T-cell (primary cell): ENCODE measurements at regions not wholly inside any gene's neighbourhood (a gene's known extent, or its start where the extent isn't known, plus 50 kb on each side); places are given as distances from the start of the nearest gene placed in this dataset.
"Not testable (repeated sequence)": the region's sequence is repeated elsewhere in the genome, so short reads cannot be mapped to it uniquely, and the experiment has no call there.

ENCODE experiments used
- ATAC-seq, 4 experiments: fragments of 200-7000 bp in 3 of 4; fragments of 150-1000 bp in 1 of 4; cut with Tn5 transposase; replicated peaks in 1 of 4; 1 replicate in 3 of 4; 2 replicates in 1 of 4; pipeline ENCODE4 v1.10.0; 2021; ENCODE audit warnings: moderate library complexity in 3 of 4, mild to moderate bottlenecking in 2 of 4, moderate number of reproducible peaks in 1 of 4
- CTCF ChIA-PET, 2 donors: fragments of 300-600 bp; sonication (Branson Sonifier 250); formaldehyde crosslinking; loops; one replicate each; lab custom pipeline; 2022; ENCODE audit warnings: antibody characterized with exemption in 2 of 2; lab: Charles Lee
- POLR2A ChIA-PET, 2 donors: fragments of 300-600 bp; sonication (Branson Sonifier 250); formaldehyde crosslinking; loops; one replicate each; lab custom pipeline; 2022; ENCODE audit warnings: antibody characterized with exemption in 2 of 2; lab: Charles Lee
- DNase-seq, 35 experiments: peaks; one replicate each; pipeline versions ENCODE4 v3.0.0 to v3.0.0-alpha.2; 2013 to 2023
- H3K27ac ChIP-seq: one replicate; pipeline ENCODE4 v1.5.1; 2013; ENCODE audit warnings: low read length
- H3K27me3 ChIP-seq, 2 experiments: replicated peaks in 1 of 2; 1 replicate in 1 of 2; 2 replicates in 1 of 2; pipeline versions ENCODE4 v1.6.1 to v1.7.0; 2013; ENCODE audit warnings: low read length in 1 of 2, mixed read lengths in 1 of 2; ENCODE audit not compliant: control insufficient read depth in 2 of 2, insufficient read depth in 2 of 2; ENCODE audit errors: extremely low read depth in 1 of 2
- H3K36me3 ChIP-seq, 2 donors: 1 replicate in 1 of 2; 2 replicates in 1 of 2; pipeline versions ENCODE4 v1.6.1 to v1.7.0; 2013; ENCODE audit warnings: low read length in 1 of 2; ENCODE audit not compliant: control insufficient read depth in 2 of 2, insufficient read depth in 1 of 2; ENCODE audit errors: extremely low read depth in 1 of 2
- H3K4me1 ChIP-seq, 2 experiments: 1 replicate in 1 of 2; 2 replicates in 1 of 2; pipeline versions ENCODE4 v1.6.1 to v1.7.0; 2013; ENCODE audit warnings: low read length in 2 of 2, mixed read lengths in 1 of 2; ENCODE audit not compliant: insufficient read depth in 2 of 2, control insufficient read depth in 1 of 2; ENCODE audit errors: extremely low read depth in 1 of 2
- H3K4me3 ChIP-seq, 2 donors: 1 replicate in 1 of 2; 2 replicates in 1 of 2; pipeline versions ENCODE4 v1.5.1 to v1.7.0; 2013; ENCODE audit warnings: mild to moderate bottlenecking in 2 of 2, low read length in 1 of 2, moderate library complexity in 1 of 2; ENCODE audit not compliant: control insufficient read depth in 1 of 2; ENCODE audit errors: extremely low read depth in 1 of 2
- H3K9me3 ChIP-seq: 2 replicates; pipeline ENCODE4 v1.7.0; 2013
- H3K27ac Mint-ChIP-seq, 2 donors: one replicate each; pipeline ENCODE4 v1.8.0; 2020 to 2021; ENCODE audit warnings: mild to moderate bottlenecking in 2 of 2, mixed read lengths in 2 of 2
- H3K27me3 Mint-ChIP-seq, 2 donors: one replicate each; pipeline ENCODE4 v1.8.0; 2021 to 2022; ENCODE audit warnings: mixed read lengths in 2 of 2
- H3K36me3 Mint-ChIP-seq: one replicate; pipeline ENCODE4 v1.8.0; 2021; ENCODE audit warnings: mixed read lengths
- H3K4me1 Mint-ChIP-seq, 3 donors: one replicate each; pipeline ENCODE4 v1.8.0; 2020 to 2022; ENCODE audit warnings: mixed read lengths in 3 of 3, mild to moderate bottlenecking in 1 of 3
- H3K4me3 Mint-ChIP-seq, 3 donors: one replicate each; pipeline ENCODE4 v1.8.0; 2020 to 2022; ENCODE audit warnings: mild to moderate bottlenecking in 3 of 3, mixed read lengths in 3 of 3, moderate library complexity in 3 of 3
- H3K9me3 Mint-ChIP-seq, 3 donors: one replicate each; pipeline ENCODE4 v1.8.0; 2020 to 2022; ENCODE audit warnings: mixed read lengths in 3 of 3
- WGBS: methylation state at CpG from one replicate; pipeline ENCODE4 v1.1.5; 2013; ENCODE audit warnings: missing lambda C conversion rate; ENCODE audit not compliant: insufficient coverage; 5-methylcytosine and 5-hydroxymethylcytosine counted together

GRCh38 chr14:105989566-105990302 is 463.4 kb downstream of the TMEM121 start:
- DNase-seq (no peak), ATAC-seq (peak in 2 of 4 experiments; percentile 65 to 68)
- ChIA-PET POLR2A (no interaction called here), CTCF (no interaction called here)
- no peak overlapping the region for H3K4me3 Mint-ChIP-seq
- peak overlapping the region; percentile 39 to 77 for H3K27ac Mint-ChIP-seq
- H3K9me3 Mint-ChIP-seq, result no peaks in the 10 kb centered on the region
- Histone ChIP-seq H3K36me3 (no peaks in the 10 kb centered on the region), H3K4me1 (peaks cover 17 to 48% of the 10 kb centered on the region in 2 experiments), H3K9me3 (no peaks in the 10 kb centered on the region), H3K4me3 (no peak overlapping the region), H3K27ac (no peak overlapping the region), H3K27me3 (no peaks in the 10 kb centered on the region)
- peaks cover 57 to 66% (median 57%) of the 10 kb centered on the region in 3 donors for H3K4me1 Mint-ChIP-seq
- H3K27me3 Mint-ChIP-seq, result no peaks in the 10 kb centered on the region
- H3K36me3 Mint-ChIP-seq, result no peaks in the 10 kb centered on the region
- 57% methylated on average over 1 of the region's 2 CpGs for WGBS

GRCh38 chr14:105991677-105992076 is 465.3 kb downstream of the TMEM121 start:
- H3K36me3 Mint-ChIP-seq, H3K9me3 ChIP-seq, DNase-seq, H3K27me3 ChIP-seq, ATAC-seq, H3K27ac Mint-ChIP-seq, H3K27ac ChIP-seq, CTCF ChIA-PET, H3K9me3 Mint-ChIP-seq, H3K4me3 Mint-ChIP-seq, H3K27me3 Mint-ChIP-seq, H3K36me3 ChIP-seq, H3K4me3 ChIP-seq: not testable (repeated sequence)
- 78% methylated on average over 5 of the region's 5 CpGs for WGBS
- H3K4me1 Mint-ChIP-seq, result peaks cover 46 to 61% (median 54%) of the 10 kb centered on the region in 3 donors
- POLR2A ChIA-PET, result interaction anchor here in 1 of 2 donors (0.6 kb wide), 1 partner anchor 33 kb away, joined by 8 read pairs; no protein-coding TSS in a partner anchor
- peaks cover 16 to 31% of the 10 kb centered on the region in 2 experiments for H3K4me1 ChIP-seq

GRCh38 chr14:105993814-105994213 is 467.4 kb downstream of the TMEM121 start:
- Histone ChIP-seq H3K27me3 (no peaks in the 10 kb centered on the region), H3K9me3 (no peaks in the 10 kb centered on the region), H3K27ac (no peak overlapping the region), H3K4me1 (peaks cover 12 to 19% of the 10 kb centered on the region in 2 experiments), H3K4me3 (no peak overlapping the region), H3K36me3 (no peaks in the 10 kb centered on the region)
- peak in 1 of 4 experiments; percentile 25 for ATAC-seq
- DNase-seq, result peak in 8 of 35 experiments; percentile 6 to 56 (median 40)
- Mint-ChIP-seq H3K27ac (no peak overlapping the region), H3K4me1 (peaks cover 36 to 48% (median 42%) of the 10 kb centered on the region in 3 donors), H3K27me3 (no peaks in the 10 kb centered on the region), H3K4me3 (no peak overlapping the region), H3K9me3 (no peaks in the 10 kb centered on the region), H3K36me3 (no peaks in the 10 kb centered on the region)
- ChIA-PET CTCF (no interaction called here), POLR2A (no interaction called here)
- 71% methylated on average over 1 of the region's 8 CpGs for WGBS

DNA sequence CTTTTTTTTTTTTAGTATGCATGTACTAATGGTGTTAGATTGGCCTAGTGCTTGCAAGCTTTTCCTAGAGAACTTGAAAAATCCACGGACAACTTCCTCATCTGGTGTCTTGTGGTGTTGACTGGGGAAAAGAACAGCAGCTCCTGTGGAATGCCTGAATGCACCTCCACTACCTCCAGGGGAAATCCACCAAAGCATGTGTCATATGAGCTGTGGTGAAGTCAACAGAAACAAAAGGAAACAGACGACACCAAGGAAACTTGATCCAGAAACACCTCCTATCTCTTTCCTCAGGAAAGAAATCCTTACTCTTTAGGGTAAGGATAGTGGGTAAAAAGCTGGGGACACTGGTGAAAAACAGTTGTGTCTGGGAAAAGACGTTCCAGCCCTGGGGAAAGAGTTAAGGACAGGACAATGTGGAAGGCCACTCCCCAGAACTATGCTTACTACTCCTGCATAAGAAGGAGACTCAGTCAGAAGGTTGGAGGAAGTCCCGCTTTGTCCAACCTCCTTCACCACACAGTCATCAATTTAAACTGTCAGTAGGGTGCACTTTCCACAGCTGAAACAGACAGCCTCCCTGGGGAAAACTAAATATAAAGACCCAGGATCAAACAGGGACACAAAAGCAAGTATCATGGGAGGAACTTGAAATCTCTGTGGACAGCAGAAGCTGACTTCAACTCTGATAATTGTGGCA is 468.8 kb downstream of the TMEM121 start:
- DNase-seq, H3K9me3 Mint-ChIP-seq, H3K36me3 Mint-ChIP-seq, H3K27me3 ChIP-seq, H3K27ac ChIP-seq, ATAC-seq, H3K4me3 ChIP-seq, H3K36me3 ChIP-seq, H3K27me3 Mint-ChIP-seq, H3K4me3 Mint-ChIP-seq, H3K9me3 ChIP-seq, POLR2A ChIA-PET, CTCF ChIA-PET: not testable (repeated sequence)
- no CpG with 5 or more reads among the region's 4 CpGs for WGBS
- peaks cover 13 to 28% of the 10 kb centered on the region in 2 experiments for H3K4me1 ChIP-seq
- Mint-ChIP-seq H3K4me1 (peaks cover 34 to 43% (median 38%) of the 10 kb centered on the region in 3 donors), H3K27ac (peak overlapping the region in 1 of 2 donors; percentile 23)

- DNase-seq, CTCF ChIA-PET, H3K36me3 Mint-ChIP-seq, H3K27me3 Mint-ChIP-seq, H3K27ac ChIP-seq, POLR2A ChIA-PET, H3K9me3 Mint-ChIP-seq, H3K27me3 ChIP-seq, H3K4me3 ChIP-seq, H3K9me3 ChIP-seq, H3K36me3 ChIP-seq: not testable (repeated sequence)
- ATAC-seq, result peak in 2 of 4 experiments; percentile 6 to 24
- H3K4me1 Mint-ChIP-seq, result peaks cover 39 to 53% (median 48%) of the 10 kb centered on the region in 3 donors
- H3K27ac Mint-ChIP-seq, result peak overlapping the region; percentile 44 to 74
- peaks cover 17 to 34% of the 10 kb centered on the region in 2 experiments for H3K4me1 ChIP-seq
- WGBS, result no CpG with 5 or more reads among the region's 1 CpG
- H3K4me3 Mint-ChIP-seq, result peak overlapping the region in 1 of 3 donors; percentile 63
Observed at GRCh38 chr14:105998597-105998996, 472.2 kb downstream of the TMEM121 start.

DNA sequence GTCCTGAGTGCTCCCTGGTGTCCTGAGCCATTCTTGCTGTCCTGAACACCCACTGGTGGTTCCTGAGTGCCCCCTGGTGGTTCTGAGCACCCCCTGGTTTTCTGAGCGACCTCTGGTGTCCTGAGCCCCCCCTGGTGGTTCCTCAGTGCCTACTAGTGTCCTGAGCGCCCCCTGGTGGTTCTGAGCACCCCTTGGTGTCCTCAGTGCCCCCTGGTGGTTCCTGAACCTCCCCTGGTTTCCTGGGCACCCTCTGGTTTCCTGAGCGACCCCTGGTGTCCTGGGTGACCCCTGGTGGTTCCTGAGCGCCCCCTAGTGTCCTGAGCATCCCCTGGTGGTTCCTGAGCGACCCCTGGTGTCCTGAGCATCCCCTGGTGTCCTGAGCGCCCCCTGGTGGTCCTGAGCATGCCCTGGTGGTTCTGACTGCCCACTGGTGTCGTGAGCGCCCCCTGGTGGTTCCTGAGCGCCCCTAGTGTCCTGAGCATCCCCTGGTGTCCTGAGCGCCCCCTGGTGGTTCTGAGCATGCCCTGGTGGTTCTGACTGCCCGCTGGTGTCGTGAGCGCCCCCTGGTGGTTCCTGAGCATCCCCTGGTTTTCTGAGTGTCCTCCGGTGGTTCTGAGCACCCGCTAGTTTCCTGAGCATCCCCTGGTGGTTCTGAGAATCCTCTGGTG is 473.1 kb downstream of the TMEM121 start:
- Mint-ChIP-seq H3K27ac (peak overlapping the region; percentile 23 to 44), H3K9me3 (no peaks in the 10 kb centered on the region), H3K36me3 (no peaks in the 10 kb centered on the region), H3K4me1 (peaks cover 34 to 53% (median 49%) of the 10 kb centered on the region in 3 donors), H3K27me3 (no peaks in the 10 kb centered on the region), H3K4me3 (peak overlapping the region in 1 of 3 donors; percentile 63)
- WGBS, result 45% methylated on average over 13 of the region's 15 CpGs
- Histone ChIP-seq H3K36me3 (no peaks in the 10 kb centered on the region), H3K27ac (no peak overlapping the region), H3K9me3 (no peaks in the 10 kb centered on the region), H3K4me3 (no peak overlapping the region), H3K4me1 (peaks cover 23 to 25% of the 10 kb centered on the region in 2 experiments), H3K27me3 (peaks cover 0 to 8% of the 10 kb centered on the region in 2 experiments)
- ATAC-seq (peak in 3 of 4 experiments; percentile 59 to 72 (median 66)), DNase-seq (peak in 34 of 35 experiments; percentile 39 to 87 (median 67))
- ChIA-PET CTCF (interaction anchor here in 1 of 2 donors (1.0 kb wide), 1 partner anchor 16 kb away, joined by 4 read pairs; no protein-coding TSS in a partner anchor), POLR2A (no interaction called here)
